GM19238 (cell line): ENCODE measurements at regions not wholly inside any gene's neighbourhood (a gene's known extent, or its start where the extent isn't known, plus 50 kb on each side); places are given as distances from the start of the nearest gene placed in this dataset.

ENCODE experiments used
- DNase-seq: peaks from one replicate; pipeline ENCODE4 v3.0.0; 2011; ENCODE audit warnings: low spot score; ENCODE audit not compliant: insufficient read length

- DNase-seq = no peak
Measured at GRCh38 chr5:168176251-168176650, 115.2 kb upstream of the WWC1 start.

- no peak for DNase-seq
Measured at GRCh38 chr5:168176941-168177340, 114.5 kb upstream of the WWC1 start.

GRCh38 chr5:168177831-168178450, 113.5 kb upstream of the WWC1 start:
- DNase-seq = no peak

- no peak for DNase-seq
Measured at GRCh38 chr5:168179192-168179593, 112.3 kb upstream of the WWC1 start.

GRCh38 chr5:168182269-168182668, 109.2 kb upstream of the WWC1 start:
- no peak for DNase-seq

GRCh38 chr5:168184103-168184502, 107.3 kb upstream of the WWC1 start:
- DNase-seq = no peak

GRCh38 chr5:168186289-168187074, 105.0 kb upstream of the WWC1 start:
- DNase-seq = no peak

GRCh38 chr5:168187614-168188013, 103.8 kb upstream of the WWC1 start:
- DNase-seq = no peak

GRCh38 chr5:168188182-168188581, 103.3 kb upstream of the WWC1 start:
- no peak for DNase-seq

- DNase-seq = no peak
Measured at GRCh38 chr5:168192120-168192519, 99.3 kb upstream of the WWC1 start.

- DNase-seq = no peak
Measured at GRCh38 chr5:168193493-168194250, 97.8 kb upstream of the WWC1 start.

- no peak for DNase-seq
Measured at GRCh38 chr5:168195110-168195509, 96.3 kb upstream of the WWC1 start.

- DNase-seq = no peak
Measured at GRCh38 chr5:168198359-168198758, 93.1 kb upstream of the WWC1 start.

GRCh38 chr5:168202996-168203395, 88.4 kb upstream of the WWC1 start:
- DNase-seq = no peak

- no peak for DNase-seq
Measured at GRCh38 chr5:168204165-168204564, 87.3 kb upstream of the WWC1 start.

GRCh38 chr5:168207450-168208029, 83.9 kb upstream of the WWC1 start:
- DNase-seq = no peak

GRCh38 chr5:168209244-168209995, 82.0 kb upstream of the WWC1 start:
- no peak for DNase-seq

GRCh38 chr5:168209997-168210396, 81.4 kb upstream of the WWC1 start:
- DNase-seq = no peak

- DNase-seq = no peak
Measured at GRCh38 chr5:168211245-168211644, 80.2 kb upstream of the WWC1 start.

- no peak for DNase-seq
Measured at GRCh38 chr5:168211936-168212335, 79.5 kb upstream of the WWC1 start.

GRCh38 chr5:168214071-168214470, 77.4 kb upstream of the WWC1 start:
- no peak for DNase-seq
